CD4-positive, alpha-beta T cell (primary cell): ENCODE measurements at regions not wholly inside any gene's neighbourhood (a gene's known extent, or its start where the extent isn't known, plus 50 kb on each side); places are given as distances from the start of the nearest gene placed in this dataset.

Source experiments
- ATAC-seq: fragments of 200-7000 bp; cut with Tn5 transposase; one replicate; pipeline ENCODE4 v1.10.0; 2022; ENCODE audit warnings: mild to moderate bottlenecking; ENCODE audit not compliant: poor library complexity
- CTCF ChIA-PET: fragments of 350-600 bp; sonication (Branson Sonifier 250); formaldehyde crosslinking; loops from one replicate; lab custom pipeline; 2021; ENCODE audit warnings: antibody characterized with exemption, inconsistent platforms; lab: Charles Lee
- POLR2A ChIA-PET: fragments of 350-600 bp; sonication (Branson Sonifier 250); formaldehyde crosslinking; loops from one replicate; lab custom pipeline; 2021; ENCODE audit warnings: antibody characterized with exemption, inconsistent platforms; lab: Charles Lee
- DNase-seq, 14 experiments: peaks; one replicate each; pipeline ENCODE4 v3.0.0-alpha.2; 2013 to 2020; ENCODE audit warnings: mixed read lengths in 2 of 14
- H3K27ac ChIP-seq, 2 donors: one replicate each; pipeline versions ENCODE4 v1.5.1 to v1.7.0; 2013; ENCODE audit warnings: low read length in 2 of 2, low read depth in 1 of 2, mild to moderate bottlenecking in 1 of 2
- H3K27me3 ChIP-seq, 2 experiments: 1 replicate in 1 of 2; 2 replicates in 1 of 2; pipeline versions ENCODE4 v1.6.1 to v1.7.0; 2013; ENCODE audit warnings: low read length in 2 of 2, control low read depth in 1 of 2, mild to moderate bottlenecking in 1 of 2, moderate library complexity in 1 of 2; ENCODE audit not compliant: insufficient read depth in 2 of 2, control insufficient read depth in 1 of 2
- H3K36me3 ChIP-seq: one replicate; pipeline ENCODE4 v1.6.1; 2013; ENCODE audit warnings: low read length, control low read depth; ENCODE audit not compliant: insufficient read depth
- H3K4me1 ChIP-seq: one replicate; pipeline ENCODE4 v1.6.1; 2013; ENCODE audit warnings: low read length, control low read depth; ENCODE audit not compliant: insufficient read depth
- H3K4me3 ChIP-seq: one replicate; pipeline ENCODE4 v1.5.1; 2013; ENCODE audit warnings: mild to moderate bottlenecking, low read length, moderate library complexity
- H3K9me3 ChIP-seq, 2 experiments: 1 replicate in 1 of 2; 2 replicates in 1 of 2; pipeline versions ENCODE4 v1.6.1 to v1.7.0; 2013; ENCODE audit warnings: low read length in 2 of 2, mild to moderate bottlenecking in 2 of 2, control low read depth in 1 of 2, moderate library complexity in 1 of 2; ENCODE audit not compliant: control insufficient read depth in 1 of 2, insufficient read depth in 1 of 2
- H3K27ac Mint-ChIP-seq: one replicate; pipeline ENCODE4 v1.8.0; 2020; ENCODE audit warnings: mixed read lengths
- H3K27me3 Mint-ChIP-seq: one replicate; pipeline ENCODE4 v1.8.0; 2021; ENCODE audit warnings: mixed read lengths
- H3K36me3 Mint-ChIP-seq: one replicate; pipeline ENCODE4 v1.8.0; 2021; ENCODE audit warnings: low read depth, mixed read lengths
- H3K4me1 Mint-ChIP-seq: one replicate; pipeline ENCODE4 v1.8.0; 2021; ENCODE audit warnings: low read depth, mixed read lengths
- H3K4me3 Mint-ChIP-seq: one replicate; pipeline ENCODE4 v1.8.0; 2020; ENCODE audit warnings: mild to moderate bottlenecking, mixed read lengths
- H3K9me3 Mint-ChIP-seq: one replicate; pipeline ENCODE4 v1.8.0; 2020; ENCODE audit warnings: mixed read lengths
- CTCF ChIP-seq: fragments of 200-600 bp; IDR thresholded peaks from one replicate; pipeline ENCODE4 v1.8.0; 2022; ENCODE audit warnings: antibody characterized with exemption, mild to moderate bottlenecking
- intact Hi-C, 2 experiments: fragments of 100-400 bp; cut with DNase I in 1 of 2; cut with micrococcal nuclease in 1 of 2; formaldehyde crosslinking; loops; one replicate each; pipeline versions ENCODE4 v1.15.1 to v1.9.0; 2023 to 2025; cut with DNase I, micrococcal nuclease

GRCh38 chr4:156568484-156568883, 403.1 kb downstream of the PDGFC start:
- no peaks in the 10 kb centered on the region for H3K9me3 ChIP-seq
- H3K9me3 Mint-ChIP-seq, result peaks cover 3% of the 10 kb centered on the region
- ChIA-PET POLR2A (no interaction called here), CTCF (no interaction called here)
- TF ChIP-seq CTCF, result no peak
- no peak overlapping the region for H3K4me3 Mint-ChIP-seq
- H3K27ac Mint-ChIP-seq, result no peak overlapping the region
- H3K4me3 ChIP-seq, result no peak overlapping the region
- intact Hi-C loops, result no loop called here
- no peaks in the 10 kb centered on the region for H3K27me3 ChIP-seq
- H3K27ac ChIP-seq, result no peak overlapping the region
- H3K36me3 Mint-ChIP-seq, result no peaks in the 10 kb centered on the region
- no peaks in the 10 kb centered on the region for H3K4me1 Mint-ChIP-seq
- H3K36me3 ChIP-seq, result no peaks in the 10 kb centered on the region
- no peak for DNase-seq
- no peak for ATAC-seq
- no peaks in the 10 kb centered on the region for H3K27me3 Mint-ChIP-seq
- H3K4me1 ChIP-seq, result no peaks in the 10 kb centered on the region

- H3K27me3 ChIP-seq, result no peaks in the 10 kb centered on the region
- H3K4me1 Mint-ChIP-seq, result no peaks in the 10 kb centered on the region
- no peaks in the 10 kb centered on the region for H3K36me3 ChIP-seq
- CTCF ChIA-PET, result no interaction called here
- no peaks in the 10 kb centered on the region for H3K27me3 Mint-ChIP-seq
- DNase-seq (no peak), ATAC-seq (no peak)
- H3K27ac ChIP-seq, result no peak overlapping the region
- H3K9me3 ChIP-seq, result no peaks in the 10 kb centered on the region
- intact Hi-C loops, result no loop called here
- POLR2A ChIA-PET, result no interaction called here
- H3K36me3 Mint-ChIP-seq, result no peaks in the 10 kb centered on the region
- H3K9me3 Mint-ChIP-seq, result peaks cover 3% of the 10 kb centered on the region
- no peak overlapping the region for H3K4me3 Mint-ChIP-seq
- H3K4me1 ChIP-seq, result no peaks in the 10 kb centered on the region
- no peak for TF ChIP-seq CTCF
- no peak overlapping the region for H3K4me3 ChIP-seq
- H3K27ac Mint-ChIP-seq, result no peak overlapping the region
Observed at GRCh38 chr4:156568041-156568440, 403.6 kb downstream of the PDGFC start.

GRCh38 chr4:156560701-156561100, 410.9 kb downstream of the PDGFC start:
- intact Hi-C loops, result no loop called here
- H3K27ac ChIP-seq, result no peak overlapping the region
- H3K9me3 ChIP-seq, result peaks cover 0 to 13% of the 10 kb centered on the region in 2 experiments
- H3K36me3 Mint-ChIP-seq, result no peaks in the 10 kb centered on the region
- no peaks in the 10 kb centered on the region for H3K9me3 Mint-ChIP-seq
- H3K4me1 Mint-ChIP-seq, result no peaks in the 10 kb centered on the region
- H3K36me3 ChIP-seq, result no peaks in the 10 kb centered on the region
- no peak overlapping the region for H3K4me3 ChIP-seq
- H3K4me1 ChIP-seq, result no peaks in the 10 kb centered on the region
- no peaks in the 10 kb centered on the region for H3K27me3 ChIP-seq
- ChIA-PET POLR2A (no interaction called here), CTCF (no interaction called here)
- H3K4me3 Mint-ChIP-seq, result no peak overlapping the region
- H3K27me3 Mint-ChIP-seq, result no peaks in the 10 kb centered on the region
- no peak for ATAC-seq
- peak in 1 of 14 experiments; percentile 3 for DNase-seq
- TF ChIP-seq CTCF, result no peak
- H3K27ac Mint-ChIP-seq, result no peak overlapping the region
